GM18507 (cell line): ENCODE measurements at regions not wholly inside any gene's neighbourhood (a gene's known extent, or its start where the extent isn't known, plus 50 kb on each side); places are given as distances from the start of the nearest gene placed in this dataset.

Source experiments
- DNase-seq: peaks from one replicate; pipeline ENCODE4 v3.0.0; 2011; ENCODE audit warnings: low read depth; ENCODE audit not compliant: insufficient read length; ENCODE audit errors: extremely low spot score
- FAIRE-seq: peaks from 2 replicates; lab custom pipeline; 2011; peaks lifted over from hg19 to GRCh38; lab: Jason Lieb, UNC

GRCh38 chr11:37804666-37805065 is 1206.6 kb upstream of the RAG2 start:
- DNase-seq (no peak), FAIRE-seq (no peak)

- no peak for DNase-seq
- FAIRE-seq = no peak
Measured at GRCh38 chr11:37788141-37788877, 1190.3 kb upstream of the RAG2 start.

- FAIRE-seq (no peak), DNase-seq (no peak)
Measured at GRCh38 chr11:37786214-37786755, 1188.2 kb upstream of the RAG2 start.

DNA sequence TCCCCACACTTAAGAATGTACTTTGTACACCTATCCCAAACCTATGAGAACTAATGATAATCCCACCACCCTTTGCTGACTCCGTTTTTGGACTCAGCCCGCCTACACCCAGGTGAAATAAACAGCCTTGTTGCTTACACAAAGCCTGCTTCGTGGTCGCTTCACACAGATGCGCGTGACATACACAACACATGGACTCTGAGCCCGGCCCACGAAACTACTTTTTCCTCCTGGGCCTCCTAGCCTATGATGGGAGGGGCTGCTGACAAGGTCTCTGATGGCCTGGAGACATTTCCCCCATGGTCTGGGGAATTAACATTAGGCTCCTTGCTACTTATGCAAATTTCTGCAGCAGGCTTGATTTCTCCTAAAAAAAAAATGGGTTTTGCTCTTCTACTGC is 1176.4 kb upstream of the RAG2 start:
- FAIRE-seq (no peak), DNase-seq (no peak)

DNA sequence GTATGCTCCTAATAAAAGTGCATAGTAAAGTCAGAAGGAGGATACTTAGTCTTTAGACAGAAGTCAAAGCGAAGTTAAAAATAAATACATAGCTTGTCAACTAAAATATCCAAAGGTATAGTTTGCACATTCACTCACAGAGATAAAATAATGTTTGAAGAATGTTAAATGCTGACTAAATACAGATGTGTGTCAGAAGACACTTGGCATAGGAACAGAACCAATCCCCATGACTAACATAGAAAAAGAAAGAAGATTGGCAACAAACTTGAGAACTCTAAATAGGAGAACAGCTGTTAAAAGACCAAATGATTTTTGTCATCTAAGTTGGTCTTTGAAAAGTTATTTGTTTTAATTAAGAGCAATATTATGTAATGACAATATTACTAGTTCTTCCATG is 1172.1 kb upstream of the RAG2 start:
- FAIRE-seq (no peak), DNase-seq (no peak)

DNA sequence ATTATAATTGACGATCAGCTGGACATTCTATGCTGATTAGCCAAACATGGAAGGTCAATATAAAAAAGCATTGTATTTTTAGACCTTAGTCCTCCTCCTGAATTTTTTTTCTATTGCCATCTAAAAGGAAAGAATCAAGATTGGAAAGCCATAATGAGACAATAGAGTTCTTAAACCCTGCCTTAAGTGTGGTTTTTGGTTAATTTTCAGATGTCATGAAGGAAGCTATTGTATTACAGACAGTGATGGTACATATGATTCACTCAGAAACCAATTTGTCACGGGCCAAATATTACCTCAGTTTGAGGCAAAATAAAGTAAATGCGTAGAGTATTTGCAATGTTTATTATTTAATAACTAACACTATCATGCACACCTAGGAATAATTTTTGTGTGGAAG is 1164.0 kb upstream of the RAG2 start:
- DNase-seq (no peak), FAIRE-seq (no peak)

DNA sequence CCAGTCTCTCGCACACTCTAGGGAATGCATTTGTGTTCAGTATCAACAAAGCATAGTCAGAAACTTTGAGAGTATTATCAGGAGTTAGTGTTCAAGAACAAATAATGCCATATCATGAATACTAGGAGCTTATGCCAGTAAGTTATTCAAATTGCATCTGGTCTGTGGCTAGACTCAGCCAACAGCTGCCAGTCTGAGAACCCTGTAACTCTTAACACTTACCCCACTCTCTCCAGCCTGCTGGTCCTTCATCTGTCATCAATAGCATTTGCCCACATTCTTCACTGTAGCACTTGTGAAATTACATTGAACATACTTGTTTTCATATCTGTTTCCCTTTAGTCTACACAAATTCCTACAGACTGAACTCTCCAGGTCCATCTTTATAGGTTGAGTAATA is 1157.5 kb upstream of the RAG2 start:
- FAIRE-seq (no peak), DNase-seq (no peak)

DNA sequence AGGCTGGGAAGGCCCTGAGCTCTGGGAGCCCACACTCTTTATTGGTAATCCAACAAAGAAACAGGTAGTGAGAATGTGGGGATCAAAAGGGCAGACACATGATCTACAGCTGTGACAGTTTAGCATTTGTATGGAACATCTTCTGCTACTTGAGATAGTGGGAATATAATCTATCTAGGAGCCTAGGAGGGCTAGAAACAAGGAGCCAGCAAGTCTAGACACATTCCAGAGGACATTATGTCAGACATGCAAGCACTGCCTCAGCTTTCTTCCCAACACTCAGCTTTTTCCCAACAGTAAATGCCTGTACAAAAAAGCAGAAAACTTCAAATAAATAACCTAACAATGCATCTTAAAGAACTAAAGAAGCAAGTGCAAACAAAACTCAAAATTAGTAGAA is 1150.6 kb upstream of the RAG2 start:
- no peak for DNase-seq
- no peak for FAIRE-seq

DNA sequence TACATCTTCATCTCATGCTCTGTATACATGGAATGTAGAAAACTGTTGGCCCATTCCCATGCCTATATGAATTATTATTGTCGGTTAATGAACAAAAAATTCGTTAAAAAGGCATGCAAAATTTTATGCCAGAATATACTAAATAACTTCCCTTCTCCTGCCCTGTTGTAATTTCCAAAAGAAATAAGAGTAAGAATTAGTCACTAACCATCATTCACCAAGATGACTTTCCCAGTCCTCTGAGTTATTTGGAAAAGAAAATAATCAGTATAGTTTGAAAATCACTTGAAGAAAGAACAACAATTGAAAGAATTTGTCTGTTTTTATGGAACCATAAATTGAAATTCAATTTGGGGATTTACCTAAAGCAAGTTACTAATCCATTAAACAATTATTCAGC is 1149.1 kb upstream of the RAG2 start:
- no peak for DNase-seq
- no peak for FAIRE-seq

DNA sequence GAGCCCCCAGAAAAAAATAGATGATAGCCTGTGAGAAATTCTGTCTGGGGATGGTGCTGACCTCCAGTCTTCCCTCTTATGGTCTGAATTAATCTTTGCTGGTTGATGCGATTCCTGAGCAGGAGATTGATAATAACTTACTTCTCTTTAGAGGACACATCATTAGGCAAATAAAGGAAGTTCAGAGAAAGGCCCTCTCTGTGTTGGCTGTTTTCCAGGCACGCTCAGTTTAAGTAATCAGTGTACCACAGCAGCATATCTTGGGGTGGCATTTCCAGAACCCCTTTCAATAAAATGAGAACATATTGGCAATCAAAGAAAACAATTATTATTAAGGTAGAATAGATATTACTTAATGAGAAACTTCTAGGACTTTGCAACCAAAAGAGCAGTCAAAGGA is 1129.3 kb upstream of the RAG2 start:
- FAIRE-seq = no peak
- no peak for DNase-seq

- no peak for DNase-seq
- no peak for FAIRE-seq
Measured at GRCh38 chr11:37724315-37724714, 1126.3 kb upstream of the RAG2 start.

DNA sequence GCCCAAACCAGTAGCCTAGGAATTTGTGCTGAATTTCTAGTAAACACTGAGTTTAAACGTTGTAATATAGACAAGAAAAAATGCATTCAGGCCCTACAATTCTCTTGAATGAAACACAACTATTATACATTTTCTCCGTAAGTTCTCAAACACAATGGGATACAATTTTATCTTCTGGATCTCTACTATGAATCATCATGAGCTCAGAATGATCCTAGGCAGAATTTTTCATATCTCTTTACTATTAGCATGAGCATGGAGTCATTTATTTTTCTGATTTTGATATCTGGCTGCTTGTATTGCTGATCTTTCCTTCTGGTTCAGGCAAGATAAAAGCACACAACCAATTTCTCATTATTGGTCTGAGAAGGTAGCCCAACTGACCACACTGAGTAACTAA is 1123.4 kb upstream of the RAG2 start:
- FAIRE-seq = no peak
- DNase-seq = no peak

DNA sequence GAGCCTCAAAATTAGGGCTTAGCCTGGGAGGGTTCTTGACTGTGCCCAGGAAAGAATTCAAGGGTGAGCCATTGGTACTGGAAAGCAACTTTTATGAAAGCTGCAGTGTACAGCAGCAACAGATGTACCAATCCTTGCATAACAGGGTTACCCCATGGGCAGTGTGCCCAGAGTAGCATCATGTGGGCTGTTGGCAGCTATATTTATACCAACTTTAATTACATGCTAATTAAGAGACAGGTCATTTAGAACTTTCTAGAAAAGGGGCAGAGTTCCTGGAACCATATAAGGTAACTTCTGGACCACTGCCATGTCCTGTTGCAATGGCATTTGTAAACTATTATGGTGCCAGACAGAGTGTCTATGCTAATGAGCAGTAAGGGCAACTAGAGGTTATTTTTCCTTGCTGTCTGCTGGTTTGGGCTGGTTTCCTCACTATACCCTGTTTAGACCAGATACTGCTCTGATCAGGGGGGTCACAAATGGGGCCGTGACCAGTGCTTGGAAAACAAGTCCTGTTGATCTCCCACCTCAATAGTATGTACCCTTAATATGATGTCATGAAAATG is 1120.5 kb upstream of the RAG2 start:
- no peak for DNase-seq
- no peak for FAIRE-seq

GRCh38 chr11:37712251-37712650 is 1114.2 kb upstream of the RAG2 start:
- FAIRE-seq = no peak
- DNase-seq = no peak

DNA sequence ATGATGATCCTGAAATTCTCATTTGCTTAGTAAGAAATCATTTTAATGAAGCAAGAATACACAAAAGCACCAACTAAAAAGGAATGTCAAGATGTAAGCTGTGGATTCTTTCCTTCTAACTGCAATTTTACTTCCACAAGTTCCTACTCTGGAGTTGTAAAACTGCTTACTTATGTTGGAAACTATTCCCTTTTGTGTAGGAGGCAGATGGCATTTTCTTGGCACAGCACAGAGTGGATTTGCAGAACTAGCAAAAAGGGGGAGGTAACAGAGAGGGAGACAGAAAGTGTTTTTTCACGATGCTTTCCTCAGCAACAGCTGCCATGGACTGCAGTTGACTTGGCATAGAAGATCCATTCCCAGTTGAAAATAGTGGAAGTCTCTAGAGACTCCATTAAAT is 1112.0 kb upstream of the RAG2 start:
- no peak for FAIRE-seq

GRCh38 chr11:37704791-37705190 is 1106.8 kb upstream of the RAG2 start:
- no peak for DNase-seq
- no peak for FAIRE-seq

More for the DNA sequence above, 1112.0 kb upstream of the RAG2 start:
- no peak for DNase-seq

DNA sequence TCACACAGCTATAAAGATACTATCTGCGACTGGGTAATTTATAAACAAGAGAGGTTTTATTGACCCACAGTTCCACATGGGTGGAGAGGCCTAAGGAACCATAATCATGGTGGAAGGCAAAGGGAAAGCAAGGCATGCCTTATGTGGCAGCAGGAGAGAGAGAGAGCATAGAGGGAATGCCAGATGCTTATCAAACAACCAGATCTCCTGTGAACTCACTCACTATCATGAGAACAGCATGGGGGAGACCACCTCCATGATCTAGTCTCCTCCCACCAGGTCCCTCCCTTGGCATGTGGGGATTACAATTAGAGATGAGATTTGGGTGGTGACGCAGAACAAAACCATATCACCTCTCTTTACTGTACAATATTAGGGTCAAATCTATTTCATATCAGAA is 1101.6 kb upstream of the RAG2 start:
- DNase-seq = no peak
- no peak for FAIRE-seq

DNA sequence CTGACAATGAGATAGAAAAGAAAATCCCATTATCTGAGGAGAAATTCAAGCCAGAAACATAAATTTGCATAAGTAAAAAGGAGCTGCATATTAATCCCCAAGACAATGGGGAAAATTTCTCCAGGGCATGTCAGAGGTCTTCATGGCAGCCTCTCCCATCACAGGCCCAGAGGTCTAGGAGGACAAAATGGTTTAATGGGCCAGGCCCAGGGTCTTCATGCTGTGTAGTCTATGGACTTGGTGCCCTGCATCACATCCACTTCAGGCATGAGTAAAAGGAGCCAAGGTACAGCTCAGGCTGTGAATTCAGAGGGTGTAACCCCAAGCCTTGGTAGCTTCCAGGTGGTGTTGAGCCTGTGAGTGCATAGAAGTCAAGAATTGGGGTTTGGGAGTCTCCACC is 1097.2 kb upstream of the RAG2 start:
- DNase-seq (no peak), FAIRE-seq (no peak)

DNA sequence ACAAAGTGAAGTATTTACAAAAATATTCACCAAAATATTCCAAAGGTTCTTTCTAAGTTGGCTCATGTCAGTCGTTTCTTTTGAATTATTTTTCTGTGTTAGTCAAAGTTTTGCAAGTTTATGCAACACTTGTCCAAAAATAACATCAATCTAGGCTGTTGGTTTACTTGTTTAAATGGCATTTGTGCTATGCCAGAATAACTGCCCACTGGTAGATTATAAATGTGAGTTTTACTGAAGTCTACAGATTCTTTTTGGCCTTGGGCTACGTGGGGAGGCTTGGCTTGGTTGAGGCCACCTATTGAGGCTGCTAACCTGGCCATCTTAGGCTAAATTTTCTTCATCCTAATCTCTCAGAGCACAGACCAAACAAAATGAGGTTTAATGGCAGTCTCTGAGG is 1091.9 kb upstream of the RAG2 start:
- DNase-seq (no peak), FAIRE-seq (no peak)

DNA sequence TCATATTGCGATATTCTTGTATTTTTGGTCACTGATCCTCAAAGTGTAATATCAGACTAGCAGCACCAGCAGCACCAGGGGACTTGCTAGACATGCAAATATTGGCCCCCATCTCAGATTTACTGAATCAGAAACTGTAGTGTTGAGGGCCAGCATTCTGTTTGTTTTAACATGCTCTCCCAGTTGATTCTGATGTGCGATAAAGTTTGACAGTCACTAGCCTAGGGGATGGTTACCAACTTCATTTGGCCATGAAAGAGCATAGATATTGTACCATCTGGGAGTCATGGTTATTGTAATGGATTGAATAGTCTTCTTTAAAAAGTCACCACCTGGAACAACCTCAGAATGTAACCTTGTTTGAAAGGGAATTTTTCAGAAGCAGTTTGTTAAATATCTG is 1090.4 kb upstream of the RAG2 start:
- no peak for DNase-seq
- FAIRE-seq = no peak

- FAIRE-seq (no peak), DNase-seq (no peak)
Measured at GRCh38 chr11:37687130-37687529, 1089.1 kb upstream of the RAG2 start.
